Endothelial cell (in vitro differentiated cells): ENCODE measurements at regions not wholly inside any gene's neighbourhood (a gene's known extent, or its start where the extent isn't known, plus 50 kb on each side); places are given as distances from the start of the nearest gene placed in this dataset.

Experiments
- DNase-seq: peaks from one replicate; pipeline ENCODE4 v3.0.0; 2021; ENCODE audit warnings: low spot score
- H3K27ac Mint-ChIP-seq: one replicate; pipeline ENCODE4 v1.8.0; 2021; ENCODE audit warnings: mixed read lengths, inconsistent platforms; ENCODE audit not compliant: unreplicated experiment
- H3K27me3 Mint-ChIP-seq: one replicate; pipeline ENCODE4 v1.8.0; 2021; ENCODE audit warnings: mild to moderate bottlenecking, moderate library complexity, mixed read lengths, inconsistent platforms; ENCODE audit not compliant: unreplicated experiment
- H3K36me3 Mint-ChIP-seq: one replicate; pipeline ENCODE4 v1.8.0; 2021; ENCODE audit warnings: mild to moderate bottlenecking, low read depth, mixed read lengths, inconsistent platforms; ENCODE audit not compliant: unreplicated experiment
- H3K4me1 Mint-ChIP-seq: one replicate; pipeline ENCODE4 v1.8.0; 2021; ENCODE audit warnings: mild to moderate bottlenecking, mixed read lengths, inconsistent platforms; ENCODE audit not compliant: unreplicated experiment
- H3K4me3 Mint-ChIP-seq: one replicate; pipeline ENCODE4 v1.8.0; 2021; ENCODE audit warnings: mild to moderate bottlenecking, mixed read lengths, inconsistent platforms; ENCODE audit not compliant: unreplicated experiment
- H3K9me3 Mint-ChIP-seq: one replicate; pipeline ENCODE4 v1.8.0; 2021; ENCODE audit warnings: mixed read lengths, inconsistent platforms; ENCODE audit not compliant: unreplicated experiment
- CTCF ChIP-seq: fragments of 200-600 bp; sonication (generic); IDR thresholded peaks from one replicate; pipeline ENCODE4 v1.5.0; 2021; ENCODE audit warnings: antibody characterized with exemption; ENCODE audit not compliant: unreplicated experiment

GRCh38 chr1:163535807-163536206 lies 214.1 kb downstream of the NUF2 start:
- H3K27me3 Mint-ChIP-seq: no peaks in the 10 kb centered on the region
- peak; percentile 27 for TF ChIP-seq CTCF
- DNase-seq: no peak
- no peaks in the 10 kb centered on the region for H3K36me3 Mint-ChIP-seq
- H3K9me3 Mint-ChIP-seq: no peaks in the 10 kb centered on the region
- no peaks in the 10 kb centered on the region for H3K4me1 Mint-ChIP-seq
- no peak overlapping the region for H3K4me3 Mint-ChIP-seq
- H3K27ac Mint-ChIP-seq: no peak overlapping the region

GRCh38 chr1:163537809-163538208 lies 216.1 kb downstream of the NUF2 start:
- TF ChIP-seq CTCF: no peak
- DNase-seq: no peak
- Mint-ChIP-seq H3K27me3 (no peaks in the 10 kb centered on the region), H3K36me3 (no peaks in the 10 kb centered on the region), H3K4me3 (no peak overlapping the region), H3K4me1 (no peaks in the 10 kb centered on the region), H3K9me3 (no peaks in the 10 kb centered on the region), H3K27ac (no peak overlapping the region)

GRCh38 chr1:163538667-163539066 lies 216.9 kb downstream of the NUF2 start:
- Mint-ChIP-seq H3K4me3 (no peak overlapping the region), H3K4me1 (no peaks in the 10 kb centered on the region), H3K36me3 (no peaks in the 10 kb centered on the region), H3K27ac (no peak overlapping the region), H3K9me3 (no peaks in the 10 kb centered on the region), H3K27me3 (no peaks in the 10 kb centered on the region)
- TF ChIP-seq CTCF: no peak
- no peak for DNase-seq

- Mint-ChIP-seq H3K4me3 (no peak overlapping the region), H3K27me3 (no peaks in the 10 kb centered on the region), H3K4me1 (no peaks in the 10 kb centered on the region), H3K36me3 (no peaks in the 10 kb centered on the region), H3K27ac (no peak overlapping the region), H3K9me3 (no peaks in the 10 kb centered on the region)
- no peak for DNase-seq
- TF ChIP-seq CTCF: no peak
Observed at GRCh38 chr1:163540727-163541126, 219.0 kb downstream of the NUF2 start.

GRCh38 chr1:163544441-163544840 lies 222.7 kb downstream of the NUF2 start:
- Mint-ChIP-seq H3K4me3 (no peak overlapping the region), H3K9me3 (no peaks in the 10 kb centered on the region)
- TF ChIP-seq CTCF: no peak

More at GRCh38 chr1:163544441-163544840, 222.7 kb downstream of the NUF2 start:
- Mint-ChIP-seq H3K27me3 (no peaks in the 10 kb centered on the region), H3K36me3 (no peaks in the 10 kb centered on the region), H3K27ac (no peak overlapping the region), H3K4me1 (no peaks in the 10 kb centered on the region)
- no peak for DNase-seq
